Neuron (in vitro differentiated cells): ENCODE measurements at regions not wholly inside any gene's neighbourhood (a gene's known extent, or its start where the extent isn't known, plus 50 kb on each side); places are given as distances from the start of the nearest gene placed in this dataset.

Experiments
- H2AFZ ChIP-seq: one replicate; pipeline ENCODE4 v1.6.1; 2013; ENCODE audit warnings: low read depth, mild to moderate bottlenecking, inconsistent platforms, low read length, moderate library complexity
- H3K27me3 ChIP-seq: one replicate; pipeline ENCODE4 v1.6.1; 2013; ENCODE audit warnings: low read length; ENCODE audit not compliant: insufficient read depth
- H3K36me3 ChIP-seq: one replicate; pipeline ENCODE4 v1.6.1; 2013; ENCODE audit warnings: low read length; ENCODE audit not compliant: insufficient read depth
- H3K4me1 ChIP-seq: one replicate; pipeline ENCODE4 v1.6.1; 2013; ENCODE audit warnings: low read length; ENCODE audit not compliant: insufficient read depth
- H3K4me3 ChIP-seq: 2 replicates; pipeline ENCODE4 v1.5.1; 2013; ENCODE audit warnings: mild to moderate bottlenecking, low read length, moderate library complexity
- H3K9me3 ChIP-seq: one replicate; pipeline ENCODE4 v1.6.1; 2013; ENCODE audit warnings: low read length

GRCh38 chr2:143918465-143918989 is 601.4 kb downstream of the ZEB2 start:
- H3K9me3 ChIP-seq: peaks cover 7% of the 10 kb centered on the region
- no peaks in the 10 kb centered on the region for H3K36me3 ChIP-seq
- H2AFZ ChIP-seq: no peak overlapping the region
- no peaks in the 10 kb centered on the region for H3K27me3 ChIP-seq
- no peak overlapping the region for H3K4me3 ChIP-seq
- H3K4me1 ChIP-seq: no peaks in the 10 kb centered on the region

GRCh38 chr2:143916781-143917180 is 603.1 kb downstream of the ZEB2 start:
- Histone ChIP-seq H2AFZ (no peak overlapping the region), H3K4me3 (no peak overlapping the region), H3K9me3 (peaks cover 7% of the 10 kb centered on the region), H3K4me1 (no peaks in the 10 kb centered on the region), H3K27me3 (no peaks in the 10 kb centered on the region), H3K36me3 (no peaks in the 10 kb centered on the region)

GRCh38 chr2:143909577-143910353 is 610.2 kb downstream of the ZEB2 start:
- H2AFZ ChIP-seq: no peak overlapping the region
- no peaks in the 10 kb centered on the region for H3K27me3 ChIP-seq
- no peak overlapping the region for H3K4me3 ChIP-seq
- H3K36me3 ChIP-seq: no peaks in the 10 kb centered on the region
- no peaks in the 10 kb centered on the region for H3K9me3 ChIP-seq
- H3K4me1 ChIP-seq: no peaks in the 10 kb centered on the region

GRCh38 chr2:143908843-143909242 is 611.1 kb downstream of the ZEB2 start:
- Histone ChIP-seq H3K36me3 (no peaks in the 10 kb centered on the region), H3K4me1 (no peaks in the 10 kb centered on the region), H3K9me3 (no peaks in the 10 kb centered on the region), H3K27me3 (no peaks in the 10 kb centered on the region), H3K4me3 (no peak overlapping the region), H2AFZ (no peak overlapping the region)

GRCh38 chr2:143907801-143908200 is 612.1 kb downstream of the ZEB2 start:
- H3K9me3 ChIP-seq: no peaks in the 10 kb centered on the region
- no peak overlapping the region for H3K4me3 ChIP-seq
- H3K36me3 ChIP-seq: no peaks in the 10 kb centered on the region
- no peaks in the 10 kb centered on the region for H3K27me3 ChIP-seq
- no peaks in the 10 kb centered on the region for H3K4me1 ChIP-seq
- H2AFZ ChIP-seq: no peak overlapping the region

GRCh38 chr2:143906850-143907249 is 613.1 kb downstream of the ZEB2 start:
- Histone ChIP-seq H3K9me3 (no peaks in the 10 kb centered on the region), H3K4me1 (no peaks in the 10 kb centered on the region), H3K27me3 (no peaks in the 10 kb centered on the region), H3K4me3 (no peak overlapping the region), H2AFZ (no peak overlapping the region), H3K36me3 (no peaks in the 10 kb centered on the region)

GRCh38 chr2:143905587-143905986 is 614.3 kb downstream of the ZEB2 start:
- Histone ChIP-seq H3K4me3 (no peak overlapping the region), H2AFZ (no peak overlapping the region), H3K36me3 (no peaks in the 10 kb centered on the region), H3K4me1 (no peaks in the 10 kb centered on the region), H3K9me3 (no peaks in the 10 kb centered on the region), H3K27me3 (no peaks in the 10 kb centered on the region)

- H3K36me3 ChIP-seq: no peaks in the 10 kb centered on the region
- H3K4me1 ChIP-seq: no peaks in the 10 kb centered on the region
- H3K27me3 ChIP-seq: no peaks in the 10 kb centered on the region
- H3K9me3 ChIP-seq: no peaks in the 10 kb centered on the region
- H3K4me3 ChIP-seq: no peak overlapping the region
- no peak overlapping the region for H2AFZ ChIP-seq
These were observed 616.6 kb downstream of the ZEB2 start for GRCh38 chr2:143903172-143903856.

- no peak overlapping the region for H2AFZ ChIP-seq
- H3K4me1 ChIP-seq: no peaks in the 10 kb centered on the region
- no peak overlapping the region for H3K4me3 ChIP-seq
- H3K36me3 ChIP-seq: no peaks in the 10 kb centered on the region
- H3K9me3 ChIP-seq: no peaks in the 10 kb centered on the region
- H3K27me3 ChIP-seq: no peaks in the 10 kb centered on the region
These were observed 618.6 kb downstream of the ZEB2 start for GRCh38 chr2:143901185-143901842.

GRCh38 chr2:143899987-143900386 is 619.9 kb downstream of the ZEB2 start:
- Histone ChIP-seq H3K36me3 (no peaks in the 10 kb centered on the region), H2AFZ (no peak overlapping the region), H3K27me3 (no peaks in the 10 kb centered on the region), H3K4me1 (no peaks in the 10 kb centered on the region), H3K9me3 (no peaks in the 10 kb centered on the region), H3K4me3 (no peak overlapping the region)

GRCh38 chr2:143893371-143893770 is 626.5 kb downstream of the ZEB2 start:
- peaks cover 19% of the 10 kb centered on the region for H3K4me1 ChIP-seq
- H3K27me3 ChIP-seq: no peaks in the 10 kb centered on the region
- no peak overlapping the region for H2AFZ ChIP-seq
- no peaks in the 10 kb centered on the region for H3K36me3 ChIP-seq
- no peak overlapping the region for H3K4me3 ChIP-seq
- no peaks in the 10 kb centered on the region for H3K9me3 ChIP-seq

GRCh38 chr2:143891879-143892308 is 628.0 kb downstream of the ZEB2 start:
- Histone ChIP-seq H3K27me3 (no peaks in the 10 kb centered on the region), H3K4me1 (peaks cover 19% of the 10 kb centered on the region), H2AFZ (no peak overlapping the region), H3K36me3 (no peaks in the 10 kb centered on the region), H3K9me3 (no peaks in the 10 kb centered on the region), H3K4me3 (no peak overlapping the region)

- no peaks in the 10 kb centered on the region for H3K27me3 ChIP-seq
- H3K4me1 ChIP-seq: peaks cover 19% of the 10 kb centered on the region
- no peaks in the 10 kb centered on the region for H3K9me3 ChIP-seq
- H3K4me3 ChIP-seq: no peak overlapping the region
- no peaks in the 10 kb centered on the region for H3K36me3 ChIP-seq
- no peak overlapping the region for H2AFZ ChIP-seq
These were observed 629.1 kb downstream of the ZEB2 start for GRCh38 chr2:143890798-143891197.
